PC-9 (cell line): ENCODE measurements at regions not wholly inside any gene's neighbourhood (a gene's known extent, or its start where the extent isn't known, plus 50 kb on each side); places are given as distances from the start of the nearest gene placed in this dataset.

Experiments
- BruUV-seq: library from RNA; stranded (reverse); fragments of 400-500 nt; replicated peaks from 2 replicates; lab custom pipeline; 2021; lab: Mats Ljungman, UMichigan
- CTCF ChIA-PET: fragments of 300-600 bp; sonication (Branson Sonifier 250); formaldehyde crosslinking; loops from one replicate; lab custom pipeline; 2022; ENCODE audit warnings: antibody characterized with exemption; lab: Charles Lee
- POLR2A ChIA-PET: fragments of 300-600 bp; sonication (Branson Sonifier 250); formaldehyde crosslinking; loops from one replicate; lab custom pipeline; 2022; ENCODE audit warnings: antibody characterized with exemption; ENCODE audit not compliant: unreplicated experiment; lab: Charles Lee
- DNase-seq, 2 experiments: peaks; one replicate each; pipeline versions ENCODE4 v3.0.0 to v3.0.0-alpha.2; 2015 to 2022; ENCODE audit warnings: mixed read lengths in 1 of 2
- H2AFZ ChIP-seq: fragments of 200-600 bp; sonication (generic); 2 replicates; pipeline ENCODE4 v1.8.1; 2017; ENCODE audit warnings: antibody characterized with exemption
- H3F3A ChIP-seq: fragments of 200-600 bp; sonication (generic); 2 replicates; pipeline ENCODE4 v1.8.1; 2017; ENCODE audit warnings: antibody characterized with exemption, mild to moderate bottlenecking, low read depth; ENCODE audit not compliant: insufficient read depth
- H3K27ac ChIP-seq: fragments of 200-600 bp; sonication (generic); 2 replicates; pipeline ENCODE4 v1.6.1; 2016; ENCODE audit warnings: mixed run types
- H3K27me3 ChIP-seq: fragments of 200-600 bp; sonication (generic); 2 replicates; pipeline ENCODE4 v1.6.1; 2016; ENCODE audit warnings: low read depth, mixed run types; ENCODE audit not compliant: insufficient read depth
- H3K36me3 ChIP-seq: fragments of 200-600 bp; sonication (generic); 2 replicates; pipeline ENCODE4 v1.6.1; 2016; ENCODE audit warnings: low read depth, mixed run types
- H3K4me1 ChIP-seq: fragments of 200-600 bp; sonication (generic); replicated peaks from 2 replicates; pipeline ENCODE4 v1.6.1; 2016; ENCODE audit warnings: mixed run types; ENCODE audit not compliant: insufficient read depth
- H3K4me2 ChIP-seq: fragments of 200-600 bp; sonication (generic); 2 replicates; pipeline ENCODE4 v1.6.1; 2017; ENCODE audit warnings: mixed run types
- H3K4me3 ChIP-seq: fragments of 200-600 bp; sonication (generic); 2 replicates; pipeline ENCODE4 v1.6.1; 2016; ENCODE audit warnings: mixed run types
- H3K79me2 ChIP-seq: fragments of 200-600 bp; sonication (generic); 2 replicates; pipeline ENCODE4 v1.6.1; 2017; ENCODE audit warnings: low read depth, mixed run types
- H3K9me2 ChIP-seq: fragments of 200-600 bp; sonication (generic); 2 replicates; pipeline ENCODE4 v1.8.1; 2017; ENCODE audit warnings: mild to moderate bottlenecking; ENCODE audit not compliant: insufficient read depth
- H3K9me3 ChIP-seq: fragments of 200-600 bp; sonication (generic); 2 replicates; pipeline ENCODE4 v1.8.1; 2016; ENCODE audit warnings: low read depth; ENCODE audit not compliant: insufficient read depth
- H4K20me1 ChIP-seq: fragments of 200-600 bp; sonication (generic); 2 replicates; pipeline ENCODE4 v1.8.1; 2017; ENCODE audit not compliant: insufficient read depth
- CTCF ChIP-seq: fragments of 200-600 bp; sonication (generic); conservative IDR thresholded peaks from 2 replicates; pipeline ENCODE4 v1.6.1; 2017; ENCODE audit warnings: mixed run types, antibody characterized with exemption, mild to moderate bottlenecking, moderate library complexity
- EZH2 ChIP-seq: fragments of 200-600 bp; sonication (generic); IDR thresholded peaks from 2 replicates; pipeline ENCODE4 v1.8.0; 2017; ENCODE audit warnings: antibody characterized with exemption, low read depth
- intact Hi-C: fragments of 100-400 bp; cut with micrococcal nuclease; formaldehyde crosslinking; loops from one replicate; pipeline ENCODE4 v1.10.0; 2022; ENCODE audit not compliant: unreplicated experiment

GRCh38 chr15:53404930-53405493 is 354.5 kb downstream of the WDR72 start:
- BruUV-seq, result no TSS peak
- CTCF ChIA-PET, result no interaction called here
- no peaks in the 10 kb centered on the region for H3K27me3 ChIP-seq
- H3F3A ChIP-seq, result no peaks in the 10 kb centered on the region
- DNase-seq, result no peak
- no peak for TF ChIP-seq EZH2
- no peak for TF ChIP-seq CTCF
- no peaks in the 10 kb centered on the region for H3K4me1 ChIP-seq
- H3K4me3 ChIP-seq, result no peak overlapping the region
- intact Hi-C loops, result no loop called here
- no peak overlapping the region for H3K27ac ChIP-seq
- no peaks in the 10 kb centered on the region for H3K9me3 ChIP-seq
- H2AFZ ChIP-seq, result no peak overlapping the region
- H3K4me2 ChIP-seq, result no peak overlapping the region
- no peaks in the 10 kb centered on the region for H4K20me1 ChIP-seq
- no peaks in the 10 kb centered on the region for H3K79me2 ChIP-seq
- no peaks in the 10 kb centered on the region for H3K36me3 ChIP-seq
- POLR2A ChIA-PET, result no interaction called here
- no peaks in the 10 kb centered on the region for H3K9me2 ChIP-seq

- Histone ChIP-seq H3K4me2 (no peak overlapping the region), H3F3A (no peaks in the 10 kb centered on the region), H3K36me3 (no peaks in the 10 kb centered on the region), H3K27me3 (no peaks in the 10 kb centered on the region), H3K4me1 (no peaks in the 10 kb centered on the region), H3K9me2 (no peaks in the 10 kb centered on the region), H3K9me3 (no peaks in the 10 kb centered on the region), H4K20me1 (no peaks in the 10 kb centered on the region), H3K4me3 (no peak overlapping the region), H3K27ac (no peak overlapping the region), H3K79me2 (no peaks in the 10 kb centered on the region), H2AFZ (no peak overlapping the region)
- no peak for TF ChIP-seq EZH2
- TF ChIP-seq CTCF, result no peak
- DNase-seq, result no peak
- ChIA-PET POLR2A (no interaction called here), CTCF (no interaction called here)
- BruUV-seq, result no TSS peak
- intact Hi-C loops, result no loop called here
Measured at GRCh38 chr15:53401503-53401902, 358.0 kb downstream of the WDR72 start.

- Histone ChIP-seq H4K20me1 (no peaks in the 10 kb centered on the region), H2AFZ (no peak overlapping the region), H3K4me3 (no peak overlapping the region), H3K79me2 (no peaks in the 10 kb centered on the region), H3K9me2 (no peaks in the 10 kb centered on the region), H3K36me3 (no peaks in the 10 kb centered on the region), H3K27ac (no peak overlapping the region), H3F3A (no peaks in the 10 kb centered on the region), H3K4me2 (no peak overlapping the region), H3K4me1 (no peaks in the 10 kb centered on the region), H3K9me3 (no peaks in the 10 kb centered on the region), H3K27me3 (no peaks in the 10 kb centered on the region)
- BruUV-seq, result no TSS peak
- CTCF ChIA-PET, result no interaction called here
- DNase-seq, result no peak
- no peak for TF ChIP-seq EZH2
- no peak for TF ChIP-seq CTCF
- POLR2A ChIA-PET, result no interaction called here
- intact Hi-C loops, result no loop called here
Measured at GRCh38 chr15:53400986-53401385, 358.5 kb downstream of the WDR72 start.
